ENCODE measurements at regions not wholly inside any gene's neighbourhood (a gene's known extent, or its start where the extent isn't known, plus 50 kb on each side); places are given as distances from the start of the nearest gene placed in this dataset.

DNA sequence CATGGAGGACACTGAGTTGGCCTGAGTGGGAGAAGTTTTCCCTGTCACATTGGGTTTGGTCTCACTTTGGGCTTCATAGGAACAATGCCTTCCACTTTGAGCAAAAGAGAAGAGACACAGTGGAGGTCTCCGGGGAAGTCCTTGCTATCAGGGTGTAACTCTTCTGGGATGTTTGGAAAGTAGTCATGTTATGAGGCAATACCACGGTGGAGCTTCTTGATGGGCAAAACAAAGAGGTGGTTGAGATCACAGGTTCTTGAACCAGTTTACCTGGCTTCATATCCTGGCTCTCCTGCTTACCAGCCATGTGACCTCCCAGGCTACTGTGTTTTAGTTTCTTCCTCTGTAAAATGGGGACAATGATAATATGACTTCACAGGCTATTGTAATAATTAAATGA lies 478.6 kb downstream of the SLC4A3 start:
- ATAC-seq (peak in 1 of 2 donors; percentile 30), DNase-seq (no peak)
- intact Hi-C loops (cut with DNase I) = loop anchor here in 1 of 2 donors (10.0 kb wide), 2 partner anchors 359 to 569 kb away; no protein-coding TSS in a partner anchor

DNA sequence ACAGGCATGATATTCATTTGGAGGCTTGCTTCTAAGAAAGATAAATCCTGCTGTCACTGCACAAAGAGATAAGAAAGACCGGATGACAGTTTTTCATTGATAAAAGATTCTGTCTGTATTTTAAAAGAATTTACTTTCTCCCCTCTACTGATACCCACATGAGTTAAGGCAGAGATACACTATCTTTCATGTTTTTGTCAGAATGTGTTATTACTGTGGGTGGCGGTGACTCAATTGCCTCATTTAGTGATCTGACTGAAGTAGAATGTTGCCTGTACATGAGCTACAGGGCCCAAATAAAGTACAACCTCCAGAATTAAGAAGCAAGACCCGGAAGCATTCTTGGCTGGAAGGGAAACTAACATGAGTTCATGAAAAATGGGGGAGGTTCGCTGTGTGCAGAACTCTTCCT lies 480.0 kb downstream of the SLC4A3 start:
- intact Hi-C loops (cut with DNase I) = loop anchor here in 1 of 2 donors (10.0 kb wide), 2 partner anchors 357 to 567 kb away; no protein-coding TSS in a partner anchor
- DNase-seq (no peak), ATAC-seq (no peak)

DNA sequence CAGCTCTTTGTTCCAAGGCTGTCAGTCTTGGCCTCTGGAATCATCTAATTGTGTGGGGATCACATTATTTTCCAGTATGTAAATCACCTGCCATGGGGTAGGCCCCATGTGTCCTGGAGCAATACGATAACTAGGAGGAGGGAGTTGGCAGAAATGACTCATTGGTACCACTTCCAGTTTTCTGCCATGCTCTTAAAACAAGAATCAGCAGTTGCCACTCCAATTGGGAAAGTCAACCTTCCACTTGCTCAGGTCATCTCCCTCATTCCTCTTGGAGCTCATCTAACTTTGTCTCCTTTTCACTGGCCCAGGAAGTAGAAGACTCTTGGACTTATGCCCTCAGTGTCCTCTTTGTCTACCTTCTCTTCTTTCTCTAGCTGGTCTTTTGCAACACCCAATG lies 487.0 kb downstream of the SLC4A3 start:
- intact Hi-C loops (cut with DNase I) = no loop called here
- DNase-seq (no peak), ATAC-seq (no peak)

DNA sequence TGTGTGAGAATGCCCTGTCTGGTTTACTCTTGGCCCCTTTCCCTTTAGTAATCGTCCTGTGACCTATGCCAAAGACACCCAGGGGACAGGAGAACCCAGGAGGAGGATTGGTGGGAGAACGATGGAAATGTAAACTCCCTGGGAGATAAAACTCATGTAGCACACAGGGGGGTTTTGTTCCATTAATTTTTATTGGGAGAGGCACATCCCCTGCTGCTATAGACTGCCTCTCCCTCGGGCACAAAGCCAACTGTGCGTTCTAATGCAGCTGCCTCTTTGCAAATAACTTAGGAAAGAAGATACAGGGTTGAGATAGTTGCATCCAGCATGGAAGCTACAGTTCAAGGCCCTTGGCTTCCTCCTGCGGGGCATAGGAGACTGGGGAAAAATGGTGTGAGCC lies 489.6 kb downstream of the SLC4A3 start:
- ATAC-seq (no peak), DNase-seq (no peak)
- intact Hi-C loops (cut with DNase I) = no loop called here

DNA sequence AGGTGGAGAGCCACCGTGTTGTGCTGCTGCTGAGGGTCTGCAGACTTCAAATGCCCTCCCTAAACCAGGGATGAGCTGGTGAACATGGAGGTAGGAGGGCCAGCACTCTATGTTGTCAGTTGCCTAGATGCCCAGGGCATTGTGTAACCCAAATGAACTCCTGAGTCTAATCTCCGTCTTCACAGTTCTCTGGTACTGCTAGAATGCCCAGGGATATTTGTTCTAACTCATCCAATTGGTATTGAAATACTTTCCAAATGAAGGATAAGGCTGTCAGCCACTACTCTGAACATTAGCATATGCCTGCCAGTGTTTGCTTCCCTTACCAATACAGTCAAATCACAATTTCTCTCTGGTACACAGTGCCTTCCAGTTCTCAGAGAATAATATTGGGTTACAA lies 492.6 kb downstream of the SLC4A3 start:
- no peak for DNase-seq
- ATAC-seq = peak in 1 of 2 donors; percentile 47
- intact Hi-C loops (cut with DNase I) = no loop called here

DNA sequence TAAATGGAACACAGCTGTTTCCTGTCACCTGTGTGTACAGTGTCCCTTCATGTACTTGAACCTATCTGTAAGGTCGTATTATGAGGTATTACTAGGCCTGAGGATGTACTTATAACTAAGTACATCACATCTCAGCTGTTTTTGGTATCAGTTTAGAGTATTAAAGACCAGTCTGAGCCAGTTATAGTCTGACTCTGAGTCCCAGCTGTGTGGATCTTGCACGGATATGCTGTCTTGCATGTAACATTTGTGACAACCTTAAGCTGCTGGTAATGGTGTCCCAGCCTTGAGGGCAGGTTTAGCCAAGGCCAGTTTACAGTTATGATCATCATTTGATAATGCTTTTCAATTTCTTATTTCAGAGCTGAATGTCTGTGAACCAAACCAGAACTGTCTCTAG lies 496.3 kb downstream of the SLC4A3 start:
- DNase-seq (no peak), ATAC-seq (no peak)
- intact Hi-C loops (cut with DNase I) = no loop called here

DNA sequence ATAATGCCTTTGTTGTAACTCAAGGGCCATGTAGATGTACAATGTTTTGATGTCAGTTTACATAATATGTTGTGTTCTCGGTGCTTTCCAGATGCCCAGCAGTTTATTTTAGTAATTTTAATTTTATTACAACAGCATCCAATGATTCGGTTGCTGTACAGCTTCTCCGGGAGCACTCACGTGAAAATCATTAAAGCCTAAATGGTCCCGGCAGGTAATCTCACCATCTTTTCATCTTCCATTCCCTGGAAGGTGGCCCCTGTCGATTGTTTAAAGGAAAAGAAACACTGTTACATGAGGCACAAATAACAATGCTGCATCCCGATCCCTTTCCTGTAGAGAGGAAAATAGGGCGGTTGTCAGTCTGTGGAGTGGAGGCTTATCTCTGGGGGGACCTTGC lies 498.1 kb downstream of the SLC4A3 start:
- DNase-seq (no peak), ATAC-seq (no peak)
- intact Hi-C loops (cut with DNase I) = no loop called here

DNA sequence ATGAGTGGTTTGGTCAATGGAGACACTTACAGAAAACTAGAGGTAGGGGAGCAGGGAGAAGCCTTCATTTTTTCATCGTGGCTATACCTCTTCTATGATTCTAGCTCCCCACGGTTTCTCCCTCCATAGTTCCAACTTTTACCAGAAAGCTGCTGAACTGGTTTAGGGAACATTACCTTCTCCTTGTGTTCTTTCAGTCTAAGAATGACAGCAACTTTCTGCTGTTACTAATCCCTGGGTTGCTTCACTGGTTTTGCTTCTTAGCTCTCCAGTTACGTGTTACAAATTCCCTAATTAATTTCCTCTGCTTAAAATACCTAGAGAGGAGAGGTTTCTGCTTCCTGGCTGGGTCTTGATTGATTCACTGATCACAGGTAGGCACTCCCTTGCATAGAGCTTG lies 499.9 kb downstream of the SLC4A3 start:
- DNase-seq (no peak), ATAC-seq (no peak)
- intact Hi-C loops (cut with DNase I) = no loop called here

DNA sequence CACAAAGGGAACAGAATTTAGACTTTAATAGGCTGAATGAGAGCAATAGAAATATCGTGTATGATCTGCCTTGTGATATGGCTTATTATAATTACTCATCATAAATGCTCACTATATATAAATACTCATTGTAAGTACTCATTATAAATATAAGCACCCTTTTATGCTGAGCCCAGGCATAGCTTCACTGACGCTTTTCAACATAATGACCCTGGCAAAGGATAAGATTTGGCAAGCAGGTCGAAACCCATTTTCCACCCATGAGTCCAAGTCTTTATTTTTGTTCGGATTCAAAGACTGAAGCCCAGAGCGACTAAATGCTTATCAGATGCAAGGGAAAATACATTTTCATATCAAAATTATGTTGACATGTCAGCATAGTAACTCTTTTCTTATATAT lies 500.4 kb downstream of the SLC4A3 start:
- ATAC-seq (no peak), DNase-seq (no peak)
- intact Hi-C loops (cut with DNase I) = no loop called here

DNA sequence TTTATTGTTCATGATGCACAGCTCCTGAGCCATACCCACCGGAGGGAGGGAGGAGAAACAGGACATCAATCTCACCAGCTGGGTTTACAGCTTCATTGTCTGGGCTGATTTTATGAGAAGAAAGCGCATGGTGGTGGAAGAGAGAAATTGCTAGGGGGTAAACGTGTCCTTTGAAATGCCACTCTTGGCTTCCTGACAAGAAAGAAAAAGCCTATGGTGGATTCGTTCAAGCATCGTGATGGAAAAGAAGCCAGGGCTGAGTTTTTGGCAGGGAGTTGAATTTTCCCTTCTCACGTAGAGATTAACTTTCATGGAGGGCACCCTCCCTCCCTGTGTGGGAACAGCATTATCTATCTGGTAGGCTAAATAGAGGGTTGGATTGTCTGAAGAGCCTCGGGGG lies 502.0 kb downstream of the SLC4A3 start:
- DNase-seq = no peak
- intact Hi-C loops (cut with DNase I) = no loop called here
- no peak for ATAC-seq

DNA sequence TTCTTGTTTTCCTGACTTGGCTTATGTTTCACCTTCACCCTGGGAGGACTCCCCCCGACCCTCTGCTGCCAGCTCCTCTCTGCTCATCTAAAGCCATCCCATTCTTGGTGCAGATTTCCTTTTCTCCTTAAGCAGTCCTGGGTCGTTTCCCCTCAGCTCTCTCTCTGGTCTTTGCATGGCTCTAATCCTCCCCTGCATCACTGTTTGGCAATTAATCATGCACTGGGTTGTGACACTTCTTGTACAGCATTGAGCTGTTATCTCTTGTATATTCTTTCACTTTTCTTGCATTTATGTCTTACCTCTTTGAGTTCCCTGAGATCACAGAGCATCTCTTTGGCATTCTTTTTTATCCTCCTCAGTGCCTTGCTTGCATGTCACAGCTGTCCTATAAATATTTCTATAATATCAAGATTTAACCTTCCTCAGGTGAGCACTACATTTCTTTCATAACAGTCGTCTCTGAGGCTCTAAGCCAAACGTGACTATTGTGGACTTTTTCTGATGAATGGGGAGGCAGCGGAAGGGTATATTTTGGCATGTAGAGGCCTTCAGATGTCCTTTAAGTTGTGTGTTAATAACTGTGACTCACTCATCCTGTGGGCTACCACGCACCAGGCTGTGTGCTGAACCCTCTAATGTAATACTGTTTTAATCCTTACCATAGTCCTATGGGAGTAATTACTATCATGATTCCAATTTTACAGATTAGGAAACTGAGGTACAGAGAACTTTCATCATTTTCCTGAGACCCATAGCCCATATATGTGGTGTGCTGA lies 507.5 kb downstream of the SLC4A3 start:
- intact Hi-C loops (cut with DNase I) = no loop called here
- no peak for ATAC-seq
- no peak for DNase-seq

DNA sequence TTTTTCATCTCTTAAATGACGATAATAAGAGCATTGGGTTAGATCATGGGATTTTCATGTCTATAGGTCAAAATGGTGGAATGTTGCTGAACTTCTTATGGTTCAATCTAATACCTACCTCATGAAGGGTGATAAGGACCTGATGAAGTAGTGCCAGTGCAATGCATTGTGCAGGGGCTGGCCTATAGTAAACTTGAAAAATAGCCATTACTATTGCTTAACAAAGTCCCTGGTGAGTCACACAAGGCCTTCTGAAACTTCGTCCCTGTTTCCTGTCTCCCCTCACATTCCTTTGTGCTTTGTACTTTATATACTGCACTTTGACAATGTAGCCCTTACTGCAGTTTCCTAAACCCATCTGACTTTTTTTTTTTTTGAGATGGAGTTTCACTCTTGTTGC lies 515.9 kb downstream of the SLC4A3 start:
- DNase-seq (no peak), ATAC-seq (no peak)
- intact Hi-C loops (cut with DNase I) = no loop called here

DNA sequence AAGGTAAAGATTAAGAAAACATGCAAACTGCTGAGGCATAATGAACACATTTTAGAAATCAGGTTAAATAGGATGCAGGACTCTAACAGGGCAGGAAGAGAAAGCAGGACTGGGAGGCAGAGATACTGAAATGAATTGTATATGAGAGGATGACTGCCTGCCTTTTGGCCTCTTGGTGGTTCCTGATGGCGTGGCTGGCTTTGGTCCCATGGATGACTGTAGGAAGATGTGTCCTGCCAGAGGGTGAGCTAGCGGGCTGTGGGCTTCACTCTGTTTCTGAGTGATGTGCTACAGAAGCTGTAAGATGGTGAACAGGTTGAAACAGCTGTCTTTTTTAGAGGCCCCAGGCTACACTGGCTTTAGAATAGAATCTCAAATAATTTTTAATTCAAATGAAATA lies 517.0 kb downstream of the SLC4A3 start:
- intact Hi-C loops (cut with DNase I) = no loop called here
- DNase-seq (no peak), ATAC-seq (peak in 1 of 2 donors; percentile 57)

DNA sequence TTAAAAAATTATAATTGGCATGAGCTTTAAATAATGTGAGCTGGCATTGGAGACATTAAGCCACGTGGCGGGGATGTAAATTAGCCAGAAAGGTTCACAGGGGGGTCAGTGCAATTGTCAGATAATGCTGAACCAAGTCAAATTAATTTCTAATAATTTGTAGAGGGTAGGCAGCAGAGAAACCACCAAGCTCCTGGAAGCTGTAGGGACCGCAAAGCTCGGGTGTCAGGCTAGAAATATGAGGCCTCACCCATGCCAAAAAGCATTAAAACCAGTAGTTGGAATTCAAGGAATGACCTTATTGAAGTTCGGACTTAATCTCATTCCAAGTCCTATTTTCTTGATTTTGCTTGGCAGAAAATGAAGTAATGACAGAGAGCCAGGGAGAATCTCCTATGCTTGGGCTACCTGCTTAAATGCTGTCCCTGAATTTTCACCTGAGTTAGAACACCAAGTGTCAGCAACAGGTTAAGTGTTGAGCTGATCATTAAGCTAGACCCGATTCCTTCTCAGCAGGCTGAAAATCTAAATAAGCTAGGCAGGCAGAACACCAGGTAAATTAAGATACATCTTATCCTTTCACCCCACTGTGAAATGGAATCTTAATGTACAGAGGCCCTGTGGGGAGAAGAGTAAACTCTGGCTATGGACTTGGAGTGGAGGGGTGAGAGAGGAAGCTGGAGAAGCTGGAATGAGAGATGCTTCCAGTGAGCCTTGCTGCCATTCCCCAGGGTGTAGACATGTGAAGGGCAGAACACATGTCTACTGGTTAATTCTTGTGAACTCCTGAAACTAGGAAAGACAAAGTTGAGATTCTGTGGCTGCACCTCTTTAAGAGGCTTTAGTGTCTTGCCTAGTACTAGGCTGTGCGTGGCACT lies 520.0 kb downstream of the SLC4A3 start:
- intact Hi-C loops (cut with DNase I) = no loop called here
- ATAC-seq = no peak
- DNase-seq = no peak

DNA sequence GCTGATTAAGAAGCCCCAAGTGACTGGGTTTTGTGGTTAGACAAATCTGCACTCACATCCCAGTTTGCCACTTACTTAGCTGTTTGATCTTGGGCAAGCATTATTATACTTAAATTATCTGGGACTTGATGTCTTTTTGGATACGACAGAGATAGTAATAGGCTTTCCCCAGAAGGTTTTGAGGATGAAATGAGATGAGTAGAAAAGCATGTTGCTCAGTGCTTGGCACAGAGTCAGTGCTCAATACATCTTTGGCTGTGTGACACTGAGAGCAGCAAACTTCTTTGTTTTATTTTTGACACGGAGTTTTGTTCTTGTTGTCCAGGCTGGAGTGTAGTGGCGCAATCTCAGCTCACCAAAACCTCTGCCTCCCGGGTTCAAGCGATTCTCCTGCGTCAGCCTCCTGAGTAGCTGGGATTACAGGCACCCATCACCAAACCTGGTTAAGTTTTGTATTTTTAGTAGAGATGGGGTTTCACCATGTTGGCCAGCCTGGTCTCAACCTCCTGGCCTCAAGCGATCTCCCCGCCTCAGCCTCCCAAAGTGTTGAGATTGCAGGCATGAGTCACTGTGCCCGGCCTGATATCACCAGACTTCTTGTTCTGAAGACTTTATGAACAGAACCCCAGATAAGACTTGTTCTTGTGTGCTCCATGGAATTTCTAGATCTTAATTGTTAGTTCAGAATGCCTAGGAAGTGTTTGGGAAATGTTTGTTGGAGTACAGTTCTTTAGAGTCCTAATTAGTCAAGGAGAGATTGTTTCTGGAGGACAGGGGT lies 521.2 kb downstream of the SLC4A3 start:
- DNase-seq (no peak), ATAC-seq (no peak)
- intact Hi-C loops (cut with DNase I) = no loop called here

DNA sequence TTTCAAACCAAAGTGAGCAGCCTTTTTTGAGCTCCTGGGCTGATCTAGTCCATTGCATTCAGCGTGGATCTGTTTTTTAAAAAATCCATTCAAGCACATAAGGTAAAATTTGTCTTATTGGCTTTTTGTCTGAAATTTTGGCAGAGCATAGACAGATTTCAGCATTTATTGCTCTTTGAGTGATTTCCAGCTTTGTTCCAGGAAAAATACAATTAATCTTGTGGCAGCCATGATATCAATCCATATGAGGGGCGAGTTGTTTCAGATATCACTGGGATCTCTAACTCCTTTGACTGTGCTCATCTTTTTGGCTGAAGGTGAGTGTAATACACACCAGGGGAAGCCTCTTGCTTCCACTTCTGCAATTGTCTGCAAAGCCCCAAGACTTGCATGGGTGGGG lies 523.9 kb downstream of the SLC4A3 start:
- ATAC-seq (no peak), DNase-seq (no peak)
- intact Hi-C loops (cut with DNase I) = no loop called here

DNA sequence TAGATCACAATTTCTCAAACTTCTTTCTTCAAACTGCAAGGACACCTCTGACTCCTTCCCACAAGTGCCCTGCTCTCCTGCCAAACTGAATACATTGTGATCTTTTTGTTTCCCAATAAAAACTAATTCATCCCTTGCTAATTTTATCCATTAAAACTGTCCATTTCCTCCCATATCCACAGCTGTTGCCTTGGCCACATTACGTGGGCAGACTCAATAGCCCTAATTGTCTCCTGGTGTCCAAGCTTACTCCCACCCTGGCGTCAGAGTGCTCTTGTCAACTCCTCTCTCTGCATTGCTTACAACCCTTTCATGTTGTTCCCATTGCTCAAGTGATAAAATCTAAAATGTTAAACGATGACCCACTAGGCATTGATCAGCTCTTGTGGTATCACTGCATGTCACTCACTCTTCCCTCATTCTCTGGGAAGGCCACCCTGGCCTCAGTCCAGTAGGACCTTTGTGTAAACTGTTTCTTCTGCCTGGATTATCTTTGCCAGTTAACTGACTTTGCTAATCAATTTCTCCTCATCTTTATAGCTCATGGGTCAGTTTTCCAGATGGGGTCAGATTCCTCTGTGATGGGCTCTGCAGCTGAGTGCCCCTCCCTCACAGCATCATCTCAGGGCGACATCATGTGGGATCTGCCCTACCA lies 525.0 kb downstream of the SLC4A3 start:
- intact Hi-C loops (cut with DNase I) = no loop called here
- ATAC-seq (no peak), DNase-seq (no peak)

DNA sequence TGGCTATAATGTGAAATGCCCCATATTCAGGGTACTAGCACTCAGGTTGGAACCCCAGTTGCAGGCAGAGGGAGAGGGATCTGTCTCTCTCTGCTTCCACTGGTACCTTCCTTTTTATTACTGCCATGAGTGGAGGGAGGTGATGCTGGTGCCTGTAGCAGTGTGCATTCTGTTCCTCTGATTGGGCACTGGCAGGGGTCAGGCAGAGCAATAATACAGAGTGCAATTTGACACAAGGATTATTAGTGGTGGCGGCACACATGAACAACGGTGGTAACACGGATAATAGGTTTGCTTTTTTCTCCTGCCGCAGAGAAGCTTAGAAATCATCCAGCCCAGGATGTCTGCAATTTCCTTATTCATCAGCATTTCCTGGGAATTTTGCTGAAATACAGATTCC lies 525.7 kb downstream of the SLC4A3 start:
- ATAC-seq (no peak), DNase-seq (no peak)
- intact Hi-C loops (cut with DNase I) = no loop called here

DNA sequence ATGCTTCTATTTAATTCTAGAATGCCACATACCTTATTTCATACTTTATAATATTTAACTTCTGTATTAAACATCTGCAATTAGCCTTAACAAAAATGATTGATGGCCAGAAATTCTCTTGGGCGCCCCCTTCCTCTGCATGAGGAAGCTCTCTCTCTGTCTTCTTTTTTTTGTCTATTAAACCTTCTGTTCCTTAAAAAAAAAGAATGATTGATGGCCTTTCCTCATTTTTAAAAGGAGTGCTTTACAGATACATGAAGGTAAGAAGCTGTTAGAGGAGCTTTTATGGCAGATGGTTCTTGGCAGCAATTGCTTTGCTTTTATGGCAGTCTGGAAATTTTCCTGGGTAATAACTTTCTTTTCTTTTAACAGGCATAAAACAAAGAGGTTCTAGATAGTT lies 526.9 kb downstream of the SLC4A3 start:
- DNase-seq = no peak
- no peak for ATAC-seq
- intact Hi-C loops (cut with DNase I) = no loop called here
